Spleen (tissue), 11 donors: ENCODE measurements at regions not wholly inside any gene's neighbourhood (a gene's known extent, or its start where the extent isn't known, plus 50 kb on each side); places are given as distances from the start of the nearest gene placed in this dataset.

Source experiments
- DNase-seq: peaks from one replicate; pipeline ENCODE4 v3.0.0-alpha.2; 2020
- H3K27ac ChIP-seq, 8 donors: fragments of 200-600 bp; sonication (generic) in 7 of 8; 1 replicate in 4 of 8; 2 replicates in 4 of 8; pipeline versions ENCODE4 v1.5.0 to v1.8.0; 2016 to 2021; ENCODE audit warnings: inconsistent platforms in 4 of 8, mild to moderate bottlenecking in 4 of 8, moderate library complexity in 1 of 8
- H3K27me3 ChIP-seq, 7 donors: fragments of 200-600 bp; sonication (generic) in 6 of 7; replicated peaks in 1 of 7; 1 replicate in 4 of 7; 2 replicates in 3 of 7; pipeline versions ENCODE4 v1.5.0 to v1.8.0; 2016 to 2021; ENCODE audit warnings: inconsistent platforms in 3 of 7, mild to moderate bottlenecking in 1 of 7
- H3K36me3 ChIP-seq, 6 donors: fragments of 200-600 bp; sonication (generic) in 5 of 6; 1 replicate in 4 of 6; 2 replicates in 2 of 6; pipeline versions ENCODE4 v1.5.0 to v1.8.0; 2016 to 2021; ENCODE audit warnings: inconsistent platforms in 2 of 6
- H3K4me1 ChIP-seq, 6 donors: fragments of 200-600 bp; sonication (generic) in 5 of 6; 1 replicate in 3 of 6; 2 replicates in 3 of 6; pipeline versions ENCODE4 v1.5.0 to v1.8.0; 2016 to 2021; ENCODE audit warnings: inconsistent platforms in 3 of 6
- H3K4me3 ChIP-seq, 8 donors: fragments of 200-600 bp; sonication (generic) in 7 of 8; 1 replicate in 4 of 8; 2 replicates in 4 of 8; pipeline versions ENCODE4 v1.5.0 to v1.8.0; 2016 to 2021; ENCODE audit warnings: inconsistent platforms in 4 of 8, mild to moderate bottlenecking in 4 of 8, moderate library complexity in 2 of 8
- H3K9me3 ChIP-seq, 8 donors: fragments of 200-600 bp; sonication (generic) in 7 of 8; 1 replicate in 4 of 8; 2 replicates in 4 of 8; pipeline versions ENCODE4 v1.5.0 to v1.8.0; 2016 to 2021; ENCODE audit warnings: inconsistent platforms in 4 of 8
- CTCF ChIP-seq, 11 experiments: fragments of 200-600 bp in 7 of 11; fragments of 450-650 bp in 4 of 11; sonication (generic) in 4 of 11; IDR thresholded peaks in 8 of 11; conservative IDR thresholded peaks in 3 of 11; 1 replicate in 7 of 11; 2 replicates in 4 of 11; pipeline versions ENCODE4 v1.4.0 to v1.8.0; 2016 to 2021; ENCODE audit warnings: antibody characterized with exemption in 11 of 11, inconsistent platforms in 4 of 11, mild to moderate bottlenecking in 1 of 11
- POLR2A ChIP-seq, 3 donors: fragments of 450-650 bp; IDR thresholded peaks; one replicate each; pipeline ENCODE4 v1.5.1; 2017; ENCODE audit warnings: antibody characterized with exemption in 3 of 3, mild to moderate bottlenecking in 1 of 3
- POLR2AphosphoS5 ChIP-seq, 3 donors: sonication (generic); formaldehyde crosslinking; IDR thresholded peaks; one replicate each; pipeline ENCODE4 v1.5.1; 2017; ENCODE audit warnings: antibody characterized with exemption in 3 of 3
- WGBS, 5 donors: extraction: QIAGEN DNeasy Blood & Tissue Kit in 3 of 5; methylation state at CpG; one replicate each; pipeline versions ENCODE4 v1.1.5 to v1.1.7; 2013 to 2018; 5-methylcytosine and 5-hydroxymethylcytosine counted together
- intact Hi-C: fragments of 100-400 bp; cut with DNase I; formaldehyde crosslinking; loops from one replicate; pipeline ENCODE4 v1.15.0; 2023; ENCODE audit warnings: low total_unique reads
- donor health status: healthy with polysubstance abuse.
- donor health status: DM: no; HTN: no; CAD: no; lungs with moderate emphysema.
- donor health status: DM: no; HTN: no; CAD: no.
- donor health status: Bipolar disorder and iron deficiency.
- donor health status: healthy.
- donor health status: DM: no; HTN: no; CAD: no.
- donor health status: DM: yes; HTN: yes; CAD: no.

- H3K27me3 ChIP-seq: peaks cover 0 to 5% (median 0%) of the 10 kb centered on the region in 7 donors
- H3K9me3 ChIP-seq: no peaks in the 10 kb centered on the region
- DNase-seq: no peak
- H3K27ac ChIP-seq: no peak overlapping the region
- H3K4me3 ChIP-seq: no peak overlapping the region
- TF ChIP-seq POLR2A (IDR thresholded peaks at IDR 0.05): no peak
- no peak for TF ChIP-seq POLR2AphosphoS5 (IDR thresholded peaks at IDR 0.05)
- TF ChIP-seq CTCF (IDR thresholded peaks at IDR 0.05 in 8 of 11, conservative IDR thresholded peaks at IDR 0.05 in 3 of 11): no peak
- H3K4me1 ChIP-seq: no peaks in the 10 kb centered on the region
- WGBS, 5 donors: 41 to 71% (median 49%) methylated on average over 2 of the region's 2 CpGs
- intact Hi-C loops: no loop called here
- H3K36me3 ChIP-seq: no peaks in the 10 kb centered on the region
Measured at GRCh38 chr2:217671871-217672270, 330.9 kb downstream of the TNS1 start.

GRCh38 chr2:217671075-217671474, 331.7 kb downstream of the TNS1 start:
- DNase-seq: no peak
- intact Hi-C loops: no loop called here
- Histone ChIP-seq H3K27me3 (peaks cover 0 to 5% (median 0%) of the 10 kb centered on the region in 7 donors), H3K9me3 (no peaks in the 10 kb centered on the region), H3K27ac (no peak overlapping the region), H3K36me3 (no peaks in the 10 kb centered on the region), H3K4me1 (no peaks in the 10 kb centered on the region), H3K4me3 (no peak overlapping the region)
- TF ChIP-seq POLR2AphosphoS5 (IDR thresholded peaks at IDR 0.05): no peak
- TF ChIP-seq CTCF (IDR thresholded peaks at IDR 0.05 in 8 of 11, conservative IDR thresholded peaks at IDR 0.05 in 3 of 11): no peak
- TF ChIP-seq POLR2A (IDR thresholded peaks at IDR 0.05): no peak
- WGBS, 5 donors: 95 to 100% (median 97%) methylated on average over 1 of the region's 1 CpG

GRCh38 chr2:217669831-217670230, 333.0 kb downstream of the TNS1 start:
- WGBS, 5 donors: 88 to 97% (median 94%) methylated on average over 3 of the region's 3 CpGs
- Histone ChIP-seq H3K4me3 (no peak overlapping the region), H3K9me3 (no peaks in the 10 kb centered on the region), H3K36me3 (no peaks in the 10 kb centered on the region), H3K27me3 (peaks cover 0 to 5% (median 0%) of the 10 kb centered on the region in 7 donors), H3K4me1 (no peaks in the 10 kb centered on the region), H3K27ac (no peak overlapping the region)
- intact Hi-C loops: no loop called here
- DNase-seq: no peak
- TF ChIP-seq POLR2A (IDR thresholded peaks at IDR 0.05): no peak
- TF ChIP-seq CTCF (IDR thresholded peaks at IDR 0.05 in 8 of 11, conservative IDR thresholded peaks at IDR 0.05 in 3 of 11): no peak
- TF ChIP-seq POLR2AphosphoS5 (IDR thresholded peaks at IDR 0.05): no peak

GRCh38 chr2:217667512-217667911, 335.3 kb downstream of the TNS1 start:
- Histone ChIP-seq H3K36me3 (no peaks in the 10 kb centered on the region), H3K27me3 (peaks cover 0 to 5% (median 0%) of the 10 kb centered on the region in 7 donors), H3K27ac (peak overlapping the region in 2 of 8 donors; percentile 0 to 15), H3K9me3 (no peaks in the 10 kb centered on the region), H3K4me3 (no peak overlapping the region), H3K4me1 (no peaks in the 10 kb centered on the region)
- intact Hi-C loops: no loop called here
- TF ChIP-seq CTCF (IDR thresholded peaks at IDR 0.05 in 8 of 11, conservative IDR thresholded peaks at IDR 0.05 in 3 of 11) (no peak), POLR2A (IDR thresholded peaks at IDR 0.05) (no peak), POLR2AphosphoS5 (IDR thresholded peaks at IDR 0.05) (no peak)
- WGBS, 5 donors: 73 to 81% (median 75%) methylated on average over 3 of the region's 3 CpGs
- no peak for DNase-seq
